Ecto neural progenitor cell (in vitro differentiated cells): ENCODE measurements at regions not wholly inside any gene's neighbourhood (a gene's known extent, or its start where the extent isn't known, plus 50 kb on each side); places are given as distances from the start of the nearest gene placed in this dataset.

Source experiments
- DNase-seq: peaks from one replicate; pipeline ENCODE4 v3.0.0-alpha.2; 2018; ENCODE audit warnings: low spot score

- no peak for DNase-seq
These were observed 492.4 kb downstream of the SHISA9 start for GRCh38 chr16:13393816-13394215.

DNA sequence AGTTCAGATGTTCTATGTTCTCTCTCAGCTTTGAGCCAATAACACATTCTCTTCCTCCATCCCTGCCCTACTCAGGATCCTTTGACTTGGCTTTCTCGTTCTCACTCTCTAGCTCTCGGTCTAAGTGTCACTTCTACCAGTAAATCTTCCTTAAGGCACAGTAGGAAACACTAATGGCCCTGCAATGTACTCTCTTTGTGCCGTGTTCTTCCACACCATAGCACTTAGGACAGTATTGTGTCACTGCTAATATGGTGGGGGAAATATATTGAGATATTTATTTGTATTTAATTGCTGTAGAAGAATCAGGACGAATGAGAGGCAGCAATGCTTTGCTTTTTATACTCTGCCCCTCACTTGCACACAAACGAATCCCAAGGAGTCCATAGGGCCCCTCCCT is 493.1 kb downstream of the SHISA9 start:
- no peak for DNase-seq

- DNase-seq, result no peak
These were observed 495.7 kb downstream of the SHISA9 start for GRCh38 chr16:13397126-13397525.

DNA sequence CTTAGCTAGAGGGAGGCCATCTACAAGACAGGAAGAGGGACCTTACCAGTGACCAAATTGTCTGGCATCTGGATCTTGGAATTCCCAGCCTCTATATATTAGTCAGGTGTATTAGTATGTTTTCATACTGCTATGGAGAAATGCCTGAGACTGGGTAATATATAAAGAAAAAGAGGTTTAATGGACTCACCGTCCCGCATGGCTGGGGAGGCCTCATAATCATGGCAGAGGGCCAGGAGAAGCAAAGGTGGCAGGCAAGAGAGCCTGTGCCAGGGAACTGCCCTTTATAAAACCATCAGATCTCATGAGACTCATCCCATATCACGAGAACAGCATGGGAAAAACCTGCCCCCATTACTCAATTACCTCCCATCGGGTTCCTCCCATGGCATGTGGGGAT is 500.2 kb downstream of the SHISA9 start:
- no peak for DNase-seq

DNA sequence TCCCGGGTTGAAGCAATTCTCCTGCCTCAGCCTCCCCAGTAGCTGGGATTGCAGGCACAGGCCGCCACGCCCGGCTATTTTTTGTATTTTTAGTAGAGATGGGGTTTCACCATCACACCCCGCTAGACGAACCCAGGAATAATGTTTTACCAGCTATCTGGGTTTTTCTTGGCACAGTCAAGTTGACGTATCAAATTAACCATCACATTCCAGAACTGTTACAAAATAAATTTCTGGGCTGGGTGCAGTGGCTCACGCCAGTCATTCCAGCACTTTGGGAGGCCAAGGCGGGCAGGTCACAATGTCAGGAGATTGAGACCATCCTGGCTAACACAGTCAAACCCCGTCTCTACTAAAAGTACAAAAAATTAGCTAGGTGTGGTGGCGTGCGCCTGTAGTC is 501.2 kb downstream of the SHISA9 start:
- DNase-seq, result no peak

- no peak for DNase-seq
These were observed 501.9 kb downstream of the SHISA9 start for GRCh38 chr16:13403326-13403725.

DNA sequence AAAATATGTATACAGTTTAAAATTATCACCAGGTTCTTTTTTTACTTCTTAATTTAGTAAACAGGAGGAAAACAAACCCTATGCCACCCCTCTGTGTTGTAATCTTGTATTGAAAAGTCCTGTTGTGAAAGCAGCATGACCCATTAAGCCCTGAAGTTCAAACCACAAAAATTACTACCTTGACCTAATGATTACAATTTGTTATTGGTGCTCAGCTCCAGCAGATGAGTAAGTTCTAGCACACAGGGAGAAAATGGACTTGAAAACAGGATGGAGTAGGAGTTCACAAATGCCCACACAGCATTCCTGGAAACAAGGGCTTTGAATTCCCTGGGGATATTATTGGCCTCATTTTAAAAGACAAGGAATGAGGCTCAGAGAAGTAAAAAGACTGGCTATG is 505.8 kb upstream of the ERCC4 start:
- DNase-seq, result no peak

- no peak for DNase-seq
These were observed 500.4 kb upstream of the ERCC4 start for GRCh38 chr16:13419589-13419988.

GRCh38 chr16:13421726-13422125 is 498.2 kb upstream of the ERCC4 start:
- DNase-seq, result no peak

DNA sequence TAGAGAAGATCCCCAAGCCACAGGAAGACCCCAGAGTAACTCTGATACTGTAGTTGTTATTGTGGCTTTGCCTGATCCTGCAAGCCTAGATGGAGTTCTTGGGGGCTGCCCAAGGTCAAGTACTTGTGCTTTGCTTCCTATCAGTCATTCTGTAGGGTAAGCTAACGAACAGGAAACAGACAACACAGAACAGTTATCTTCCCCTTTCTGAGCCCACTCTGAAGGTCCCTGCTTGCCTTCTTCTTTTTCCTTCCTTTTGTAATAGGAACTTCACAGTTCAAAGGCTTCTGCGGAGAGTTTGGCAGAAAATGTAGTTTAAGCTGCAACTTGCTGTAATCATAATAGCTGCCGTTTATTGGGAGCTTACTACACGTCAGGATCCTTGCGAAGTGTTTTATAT is 494.1 kb upstream of the ERCC4 start:
- no peak for DNase-seq

- DNase-seq, result no peak
These were observed 493.7 kb upstream of the ERCC4 start for GRCh38 chr16:13426269-13426668.

DNA sequence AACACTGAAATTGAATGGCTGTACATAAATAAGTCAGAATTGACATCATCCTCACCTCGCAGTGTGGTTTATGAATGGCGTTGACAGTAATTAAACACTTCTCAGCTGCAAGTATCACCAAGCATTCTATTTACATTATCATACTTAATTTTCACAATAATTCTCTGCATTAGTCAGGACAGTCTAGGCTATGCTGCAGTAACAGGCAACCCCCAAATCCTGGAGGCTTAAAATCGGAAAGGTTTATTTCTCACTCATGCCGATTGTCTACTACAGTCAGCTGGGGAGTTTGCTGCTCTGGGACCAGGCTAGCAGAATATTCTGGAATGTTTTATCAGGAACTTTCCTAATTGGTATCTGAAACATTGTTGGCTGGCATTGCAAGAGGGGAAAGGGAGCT is 493.2 kb upstream of the ERCC4 start:
- no peak for DNase-seq

GRCh38 chr16:13427943-13428342 is 492.0 kb upstream of the ERCC4 start:
- no peak for DNase-seq

DNA sequence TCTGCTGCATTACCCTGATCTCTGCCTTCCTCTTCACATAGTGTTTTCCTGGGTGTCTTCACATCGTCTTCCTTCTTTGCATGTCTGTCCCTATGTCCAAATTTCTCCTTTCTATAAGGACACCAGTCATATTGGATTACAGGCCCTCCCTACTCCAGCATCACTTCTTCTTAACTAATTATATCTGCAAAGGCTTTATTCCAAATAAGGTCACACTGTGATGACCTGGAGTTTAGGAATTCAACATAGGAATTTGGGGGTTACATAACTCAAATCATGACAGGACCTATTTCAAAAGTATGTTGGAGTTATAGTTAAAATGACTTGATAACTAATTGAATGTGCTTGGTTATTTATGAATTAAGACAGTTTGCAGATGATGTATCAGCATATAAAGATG is 490.5 kb upstream of the ERCC4 start:
- no peak for DNase-seq

- no peak for DNase-seq
These were observed 484.5 kb upstream of the ERCC4 start for GRCh38 chr16:13435415-13435814.

- no peak for DNase-seq
These were observed 484.0 kb upstream of the ERCC4 start for GRCh38 chr16:13435873-13436474.

DNA sequence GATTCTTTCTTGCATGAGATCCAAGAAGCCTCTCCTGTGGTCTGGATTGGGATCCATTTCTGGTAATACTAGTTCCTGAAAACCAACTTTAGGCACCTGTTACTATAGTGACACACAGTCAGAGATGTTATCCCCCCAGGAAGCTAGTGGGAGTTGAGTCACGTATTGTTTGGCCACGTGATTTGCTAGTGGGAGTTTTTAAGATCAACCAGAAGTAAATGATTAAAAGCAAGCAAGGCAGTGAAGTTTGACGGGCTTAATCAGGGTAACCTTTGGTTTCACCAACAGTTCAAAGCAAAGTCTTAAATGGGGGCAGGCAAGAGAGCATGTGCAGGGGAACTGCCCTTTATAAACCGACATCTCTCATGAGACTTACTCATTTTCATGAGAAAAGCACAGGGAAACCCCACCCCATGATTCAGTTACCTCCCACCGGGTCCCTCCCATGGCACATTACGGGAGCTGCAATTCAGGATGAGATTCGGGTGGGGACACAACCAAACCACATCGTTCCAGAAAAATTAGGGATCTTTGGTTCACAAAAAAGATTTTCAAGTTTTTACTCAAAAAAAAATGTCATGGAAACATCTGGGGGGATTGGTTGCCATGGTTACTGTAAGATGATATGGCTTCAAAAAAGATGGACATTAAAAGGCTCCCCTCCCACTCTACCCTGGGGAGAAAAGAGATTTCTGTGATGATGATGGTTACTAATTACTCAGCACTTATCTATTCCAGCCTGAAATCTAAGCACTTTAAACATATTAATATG is 483.1 kb upstream of the ERCC4 start:
- no peak for DNase-seq

- no peak for DNase-seq
These were observed 482.6 kb upstream of the ERCC4 start for GRCh38 chr16:13437413-13437795.

DNA sequence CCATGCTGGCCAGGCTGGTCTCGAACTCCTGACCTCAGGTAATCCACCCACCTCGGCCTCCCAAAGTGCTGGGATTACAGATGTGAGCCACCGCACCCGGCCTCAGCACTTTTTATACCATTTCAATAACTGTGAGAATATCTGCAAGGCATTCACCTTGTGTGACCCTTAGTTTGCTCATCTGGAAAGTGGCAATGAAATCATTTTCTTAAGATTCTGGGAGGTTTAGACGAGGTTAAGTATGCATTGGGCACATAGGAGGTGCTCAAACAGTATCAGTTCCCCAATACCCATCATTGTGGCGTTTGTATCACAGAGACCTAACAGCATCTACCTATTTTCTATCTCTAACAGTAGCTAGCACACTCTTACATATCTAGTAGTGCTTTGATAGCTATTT is 481.9 kb upstream of the ERCC4 start:
- no peak for DNase-seq

DNA sequence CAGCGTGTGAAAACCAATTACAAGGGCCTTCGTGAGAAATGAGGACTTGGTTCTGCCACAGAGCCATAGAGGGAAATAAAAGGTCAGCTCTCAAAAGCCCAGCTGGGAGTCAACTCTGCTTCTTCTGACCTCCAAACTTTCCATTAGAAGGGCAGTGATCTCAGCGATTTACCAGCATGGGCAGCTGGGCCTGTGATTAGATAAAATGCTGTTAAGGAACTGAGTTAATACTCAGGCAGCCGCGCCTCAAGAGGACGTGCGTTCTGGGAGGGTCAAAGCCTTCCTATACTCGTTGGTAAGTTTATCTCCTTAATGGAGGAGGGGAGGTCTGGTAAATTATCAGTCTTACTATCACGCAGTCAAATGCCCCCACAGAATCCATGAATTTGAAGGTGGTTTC is 480.2 kb upstream of the ERCC4 start:
- DNase-seq, result no peak

GRCh38 chr16:13441675-13442074 is 478.3 kb upstream of the ERCC4 start:
- no peak for DNase-seq

- DNase-seq, result no peak
These were observed 471.6 kb upstream of the ERCC4 start for GRCh38 chr16:13448346-13448745.

DNA sequence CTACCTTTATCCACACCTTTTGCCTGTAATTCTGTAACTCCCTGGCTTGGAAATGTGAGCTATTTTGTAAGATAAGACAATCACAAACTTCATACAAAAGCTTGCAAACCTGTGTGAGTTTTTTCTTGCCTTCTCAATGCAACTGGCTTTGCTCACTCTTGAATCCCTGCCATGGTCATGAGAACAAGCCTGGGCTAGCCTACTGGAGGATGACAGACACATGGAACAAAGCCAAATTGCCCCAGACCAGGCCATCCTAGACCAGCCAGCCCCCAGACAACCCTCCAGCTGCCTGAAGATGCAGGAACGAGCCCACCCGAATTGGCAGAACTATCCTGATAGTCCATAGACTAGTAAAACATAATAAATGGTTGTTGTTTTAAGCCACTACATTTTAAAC is 466.6 kb upstream of the ERCC4 start:
- no peak for DNase-seq

DNA sequence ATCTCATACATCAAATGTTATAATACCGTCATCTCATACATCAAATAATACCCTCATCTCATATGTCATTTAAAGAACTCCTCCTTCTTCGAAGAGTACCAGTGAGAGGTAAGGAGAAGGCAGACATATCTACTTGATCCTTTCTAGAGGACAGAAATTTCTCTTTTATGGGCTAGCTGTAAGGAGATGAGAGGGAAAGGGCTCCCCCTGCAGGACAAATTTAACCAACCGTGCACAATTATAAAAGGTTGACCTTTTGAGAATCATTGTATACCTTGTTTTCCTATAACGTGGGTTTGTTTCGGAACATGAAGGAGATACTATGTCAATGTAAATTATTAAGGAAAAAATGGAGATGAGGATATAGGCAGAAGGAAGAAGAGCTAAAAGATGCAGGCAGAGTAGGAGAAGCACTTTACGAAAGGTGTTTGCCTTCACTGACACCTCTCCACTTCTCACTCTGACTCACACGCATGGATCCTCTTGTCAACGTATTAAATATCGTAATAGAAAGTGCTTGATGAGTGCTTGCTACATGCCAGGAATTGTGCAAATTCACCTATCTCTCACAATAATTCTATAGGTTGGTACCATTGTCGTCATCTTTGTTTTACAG is 465.9 kb upstream of the ERCC4 start:
- DNase-seq, result no peak
